NCI-H187 (cell line): ENCODE measurements at regions not wholly inside any gene's neighbourhood (a gene's known extent, or its start where the extent isn't known, plus 50 kb on each side); places are given as distances from the start of the nearest gene placed in this dataset.
"Not testable (repeated sequence)": the region's sequence is repeated elsewhere in the genome, so short reads cannot be mapped to it uniquely, and the experiment has no call there.

Experiments used
- DNase-seq, 2 experiments: peaks; one replicate each; lab custom pipeline; 2025; lab: John Stamatoyannopoulos, UW

DNA sequence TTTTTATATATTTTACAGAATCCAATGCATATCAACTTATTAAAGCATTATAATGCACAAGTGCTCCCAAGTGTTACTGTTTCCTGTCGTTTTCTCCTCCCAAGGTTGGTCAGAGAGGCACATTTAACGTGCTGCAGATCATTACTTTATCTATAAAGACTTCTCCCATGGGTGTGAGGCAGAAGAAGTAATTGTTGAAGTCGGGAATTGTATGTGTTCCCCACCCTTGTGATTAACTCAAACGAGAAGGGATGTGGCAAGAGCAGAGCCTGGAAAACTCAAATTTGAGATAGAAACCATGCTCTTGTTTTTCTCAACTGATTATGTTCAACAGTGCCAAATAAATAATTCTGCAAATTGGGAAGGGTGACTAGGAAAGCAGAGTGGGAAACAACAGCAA lies 412.5 kb upstream of the ADAMTS5 start:
- DNase-seq = no peak

GRCh38 chr21:27372381-27372780 lies 405.5 kb upstream of the ADAMTS5 start:
- DNase-seq = no peak

- no peak for DNase-seq
Measured at GRCh38 chr21:27371975-27372331, 405.1 kb upstream of the ADAMTS5 start.

DNA sequence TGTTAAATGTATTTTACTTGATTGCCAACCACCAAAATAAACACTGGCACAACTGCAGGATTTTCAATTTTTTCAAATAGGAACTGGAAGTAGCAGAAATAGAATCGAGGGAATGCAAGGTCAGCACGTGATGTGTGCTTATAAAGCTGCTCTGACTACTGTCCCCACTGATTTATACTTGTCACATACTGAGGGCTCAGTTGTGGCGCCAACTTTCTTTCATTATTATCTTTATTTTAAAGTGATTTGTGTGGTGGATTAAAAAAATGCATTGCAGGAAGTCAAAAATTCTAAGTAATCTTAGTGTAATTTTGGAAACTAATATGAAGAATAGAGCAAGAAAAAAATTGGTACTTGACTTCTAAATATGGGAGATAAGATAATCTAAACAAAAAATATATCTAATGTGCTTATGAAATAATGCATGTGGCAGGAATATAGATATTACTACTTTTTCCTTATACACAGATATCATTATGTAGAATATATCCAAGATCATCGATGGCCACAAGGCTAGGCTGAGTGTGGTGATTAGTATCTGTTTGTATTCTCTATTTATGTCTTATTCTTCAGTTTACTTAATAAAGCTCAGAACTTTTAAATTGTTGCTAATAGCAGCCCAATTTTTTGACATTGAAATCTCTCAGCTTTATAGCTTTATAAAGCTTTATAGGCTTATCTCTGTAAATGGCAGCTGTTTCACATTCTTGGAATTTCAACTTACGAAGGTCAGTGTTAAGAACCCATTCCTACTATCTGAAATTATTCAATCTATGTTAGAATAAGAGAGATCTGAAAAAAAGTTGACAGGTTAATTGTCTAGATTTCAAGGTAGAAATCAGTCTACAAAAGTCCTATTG lies 404.5 kb upstream of the ADAMTS5 start:
- DNase-seq = no peak

DNA sequence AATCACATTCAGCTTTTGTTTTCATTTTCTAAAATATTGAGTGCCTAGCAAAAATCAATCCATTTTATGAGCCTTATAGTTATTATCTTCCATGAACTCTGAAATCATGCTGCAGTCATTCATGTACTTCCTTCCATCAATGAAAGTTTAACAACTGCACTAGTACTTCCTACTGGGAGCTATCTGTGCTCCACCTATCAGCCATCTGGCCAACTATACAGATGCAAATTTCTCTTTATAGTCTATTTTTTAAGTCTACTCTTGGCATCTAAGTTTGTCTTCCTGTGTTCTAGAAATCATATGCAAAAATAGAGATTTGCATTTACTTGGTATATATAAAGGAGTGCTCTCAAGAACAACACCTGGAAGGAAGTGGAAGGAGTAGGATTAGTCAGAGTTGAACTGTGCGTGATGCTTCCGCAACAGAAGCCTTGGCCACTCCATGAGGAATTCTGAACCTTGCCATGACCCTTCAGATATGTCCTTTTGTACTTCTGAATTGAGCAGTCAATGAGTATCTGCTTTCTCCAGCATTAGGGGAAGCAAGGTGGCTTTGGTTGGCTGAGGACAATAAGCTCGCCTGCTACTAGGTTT lies 403.2 kb upstream of the ADAMTS5 start:
- no peak for DNase-seq

- no peak for DNase-seq
Measured at GRCh38 chr21:27369234-27369633, 402.3 kb upstream of the ADAMTS5 start.

DNA sequence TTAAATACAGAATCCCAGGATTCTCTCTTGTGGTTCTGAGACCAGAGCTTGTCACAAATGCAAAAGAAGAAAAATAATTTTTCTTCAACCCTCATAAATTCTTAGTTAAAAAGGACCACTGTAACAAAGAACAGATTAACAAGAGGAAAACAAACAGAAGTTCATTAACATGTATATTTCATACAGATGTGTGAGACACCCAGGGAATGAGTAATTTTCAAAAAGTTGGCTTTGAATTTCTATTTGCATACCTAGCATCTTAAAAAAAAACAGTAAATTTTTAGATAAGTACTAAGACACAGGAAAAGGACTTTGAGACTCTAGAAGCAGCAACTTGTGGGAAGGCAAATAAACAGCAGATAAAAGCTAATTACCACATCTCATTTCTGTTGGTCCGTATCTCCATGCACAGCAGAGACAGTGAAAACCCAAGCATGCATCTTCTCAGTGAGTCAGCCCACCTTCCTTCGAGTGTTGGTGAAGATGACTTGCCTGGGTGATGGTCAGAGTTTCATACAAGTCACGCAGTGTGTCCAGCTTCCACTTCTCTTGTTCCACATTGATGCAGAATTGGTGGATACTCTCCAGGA lies 399.9 kb upstream of the ADAMTS5 start:
- no peak for DNase-seq

- DNase-seq = no peak
Measured at GRCh38 chr21:27366036-27366435, 399.1 kb upstream of the ADAMTS5 start.

GRCh38 chr21:27365394-27365793 lies 398.5 kb upstream of the ADAMTS5 start:
- no peak for DNase-seq

DNA sequence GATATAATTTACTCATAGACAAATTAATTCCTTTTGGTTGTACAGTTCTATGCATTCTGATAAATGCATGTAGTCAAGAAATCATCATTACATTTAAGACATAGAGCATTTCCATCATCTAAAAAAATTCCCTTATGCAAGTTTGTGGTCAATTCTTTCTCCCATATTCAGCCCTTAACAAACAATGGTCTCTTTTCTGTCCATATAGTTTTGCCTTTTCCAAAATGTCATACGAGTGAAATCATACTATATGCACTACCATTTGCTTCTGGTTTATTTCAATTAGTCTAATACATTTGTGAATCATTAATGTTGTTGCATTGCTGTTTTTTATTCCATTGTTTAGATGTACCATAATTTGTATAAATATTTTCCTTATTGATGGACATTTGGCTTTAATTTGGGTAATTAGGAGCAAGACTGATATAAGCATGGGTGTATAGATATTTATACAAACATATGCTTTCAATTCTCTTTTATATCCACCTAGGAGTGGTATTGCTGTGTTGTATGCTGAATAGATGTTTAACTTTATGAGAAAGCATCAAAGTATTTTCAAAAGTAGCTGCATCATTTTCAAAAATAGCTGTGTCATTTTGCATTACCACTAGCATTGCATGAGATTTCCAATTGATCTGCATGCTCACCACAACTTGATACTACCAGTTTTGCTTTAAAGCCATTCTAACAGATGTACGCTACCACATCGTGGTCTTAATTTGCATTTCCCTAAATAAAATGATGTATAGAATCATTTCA lies 397.0 kb upstream of the ADAMTS5 start:
- DNase-seq = no peak

- DNase-seq = no peak
Measured at GRCh38 chr21:27362249-27362648, 395.4 kb upstream of the ADAMTS5 start.

GRCh38 chr21:27359141-27359540 lies 392.3 kb upstream of the ADAMTS5 start:
- no peak for DNase-seq

DNA sequence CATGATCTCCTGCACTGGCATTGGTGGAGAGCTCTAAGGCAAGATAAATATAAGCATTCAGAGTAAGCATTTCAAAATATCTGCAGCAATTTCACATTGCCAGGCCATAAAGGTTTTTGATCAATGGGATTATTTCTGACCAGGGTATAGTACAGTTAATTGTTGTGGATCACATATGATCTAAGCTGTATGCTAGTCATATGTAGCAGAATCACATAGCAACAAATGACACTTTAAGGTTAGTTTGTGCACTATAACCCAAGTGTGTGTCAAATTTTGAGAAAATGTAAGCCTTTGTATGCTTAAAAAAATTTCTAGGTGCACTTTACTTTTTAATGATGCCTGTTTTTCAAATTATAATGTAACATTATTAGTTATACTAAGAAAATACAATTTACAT lies 386.0 kb upstream of the ADAMTS5 start:
- no peak for DNase-seq

GRCh38 chr21:27346041-27346448 lies 379.2 kb upstream of the ADAMTS5 start:
- DNase-seq = no peak

- DNase-seq = no peak
Measured at GRCh38 chr21:27339902-27340301, 373.0 kb upstream of the ADAMTS5 start.

DNA sequence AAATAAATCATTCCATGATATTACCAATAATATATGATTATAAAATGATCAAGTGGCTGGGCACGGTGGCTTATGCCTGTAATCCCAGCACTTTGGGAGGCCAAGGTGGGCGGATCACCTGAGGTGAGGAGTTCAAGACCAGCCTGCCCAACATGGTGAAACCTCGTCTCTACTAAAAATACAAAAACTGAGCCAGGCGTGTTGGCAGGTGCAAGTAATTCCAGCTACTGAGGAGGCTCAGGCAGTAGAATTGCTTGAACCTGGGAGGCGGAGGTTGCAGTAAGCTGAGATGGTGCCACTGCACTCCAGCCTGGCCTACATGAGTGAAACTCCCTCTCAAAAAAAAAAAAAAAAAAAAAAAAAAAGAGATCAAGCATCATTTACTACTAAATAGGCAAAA lies 371.1 kb upstream of the ADAMTS5 start:
- DNase-seq = not testable (repeated sequence)

DNA sequence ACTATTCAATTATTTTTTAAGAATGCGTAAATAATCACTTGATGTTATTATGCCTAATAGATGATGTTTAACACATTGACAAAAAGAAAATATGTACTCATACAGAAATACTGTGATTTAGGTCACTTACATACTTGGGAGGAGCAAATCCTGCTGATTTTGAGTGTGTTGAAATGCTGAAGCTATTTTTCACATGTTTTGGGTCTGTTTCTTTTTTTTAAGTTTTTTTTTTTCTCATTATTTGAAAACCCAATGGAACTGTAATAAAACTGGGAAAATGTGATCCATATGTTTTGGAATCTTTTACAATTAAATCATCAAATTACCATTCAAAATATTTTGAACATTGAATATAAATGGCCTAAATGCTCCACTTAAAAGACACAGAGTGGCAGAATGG lies 366.2 kb upstream of the ADAMTS5 start:
- DNase-seq = no peak

GRCh38 chr21:27329255-27329851 lies 362.5 kb upstream of the ADAMTS5 start:
- no peak for DNase-seq

DNA sequence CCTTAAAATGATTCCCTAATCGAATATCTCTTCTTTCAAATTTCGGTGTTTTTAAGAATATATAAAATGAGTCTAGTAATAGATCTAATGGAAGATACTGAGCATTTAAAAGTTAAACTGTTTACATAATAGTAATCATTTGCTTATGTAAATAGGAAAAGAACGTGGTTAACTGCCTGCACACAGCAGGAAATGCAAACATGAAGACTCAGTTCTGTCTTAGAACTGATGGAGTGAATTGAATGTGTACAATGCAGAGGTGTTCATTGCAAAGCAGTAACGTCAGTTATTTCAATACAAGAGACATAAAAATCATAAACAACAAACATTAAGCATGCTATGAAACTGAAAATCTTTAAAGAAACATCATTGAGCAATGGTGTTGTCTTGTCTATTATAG lies 359.4 kb upstream of the ADAMTS5 start:
- no peak for DNase-seq

GRCh38 chr21:27323331-27323730 lies 356.4 kb upstream of the ADAMTS5 start:
- no peak for DNase-seq

DNA sequence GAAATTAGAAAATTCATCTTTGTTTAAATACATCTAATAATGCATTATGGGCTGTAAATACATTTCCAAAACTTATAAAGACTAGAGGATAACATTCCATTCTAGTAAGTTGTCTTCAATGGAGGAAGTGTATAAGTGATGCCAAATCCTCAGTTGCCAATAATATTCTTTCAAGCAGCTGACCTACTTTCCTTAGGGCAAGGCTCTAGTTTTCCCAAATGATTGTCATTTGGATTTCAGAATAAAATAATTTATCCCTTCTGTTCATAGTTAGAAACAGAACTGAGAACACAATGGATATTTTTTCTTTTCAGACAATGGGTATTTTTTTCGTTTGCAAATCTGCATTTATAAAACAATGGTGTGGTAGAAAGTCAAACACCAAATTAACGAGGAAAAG lies 354.9 kb upstream of the ADAMTS5 start:
- DNase-seq = no peak

DNA sequence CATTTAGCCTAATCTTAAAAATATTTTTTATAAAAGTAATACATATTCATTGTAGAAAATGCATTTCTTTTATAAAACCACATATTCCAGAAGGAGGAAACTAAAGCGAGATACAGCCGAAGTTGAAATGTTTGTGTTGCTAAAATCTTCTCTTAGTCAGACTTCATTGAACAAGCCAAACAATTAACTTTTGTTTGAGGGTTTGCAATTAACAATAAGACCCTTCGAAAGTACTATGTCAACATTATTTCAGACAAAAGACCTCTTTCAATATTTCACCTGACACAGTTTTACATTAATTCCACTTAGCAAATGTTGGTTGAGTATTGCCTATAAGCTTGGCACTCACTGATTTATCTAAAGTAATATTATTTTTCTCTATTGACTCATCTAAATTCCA lies 354.0 kb upstream of the ADAMTS5 start:
- no peak for DNase-seq
